Medulla oblongata (tissue), 1 donor: ENCODE measurements at regions not wholly inside any gene's neighbourhood (a gene's known extent, or its start where the extent isn't known, plus 50 kb on each side); places are given as distances from the start of the nearest gene placed in this dataset.
"Not testable (repeated sequence)": the region's sequence is repeated elsewhere in the genome, so short reads cannot be mapped to it uniquely, and the experiment has no call there.

Source experiments
- DNase-seq: peaks from one replicate; pipeline ENCODE4 v3.0.0-alpha.2; 2015; ENCODE audit errors: extremely low spot score

GRCh38 chr13:63546524-63546923, 2130.9 kb upstream of the PCDH20 start:
- no peak for DNase-seq

- DNase-seq, result no peak
Measured at GRCh38 chr13:63542770-63543169, 2127.1 kb upstream of the PCDH20 start.

GRCh38 chr13:63541336-63541735, 2125.7 kb upstream of the PCDH20 start:
- DNase-seq, result no peak

GRCh38 chr13:63540061-63540460, 2124.4 kb upstream of the PCDH20 start:
- no peak for DNase-seq

- no peak for DNase-seq
Measured at GRCh38 chr13:63517371-63517770, 2101.7 kb upstream of the PCDH20 start.

- no peak for DNase-seq
Measured at GRCh38 chr13:63516124-63516523, 2100.5 kb upstream of the PCDH20 start.

GRCh38 chr13:63514886-63515285, 2099.2 kb upstream of the PCDH20 start:
- no peak for DNase-seq

- no peak for DNase-seq
Measured at GRCh38 chr13:63512095-63512494, 2096.4 kb upstream of the PCDH20 start.

GRCh38 chr13:63501702-63502101, 2086.1 kb upstream of the PCDH20 start:
- DNase-seq, result no peak

- no peak for DNase-seq
Measured at GRCh38 chr13:63497601-63498000, 2082.0 kb upstream of the PCDH20 start.

- no peak for DNase-seq
Measured at GRCh38 chr13:63492604-63493003, 2077.0 kb upstream of the PCDH20 start.

GRCh38 chr13:63490149-63490548, 2074.5 kb upstream of the PCDH20 start:
- no peak for DNase-seq

- no peak for DNase-seq
Measured at GRCh38 chr13:63481334-63481733, 2065.7 kb upstream of the PCDH20 start.

GRCh38 chr13:63472711-63473110, 2057.1 kb upstream of the PCDH20 start:
- no peak for DNase-seq

GRCh38 chr13:63463782-63464610, 2048.3 kb upstream of the PCDH20 start:
- no peak for DNase-seq

GRCh38 chr13:63460462-63461090, 2044.9 kb upstream of the PCDH20 start:
- DNase-seq, result no peak

GRCh38 chr13:63457186-63457585, 2041.5 kb upstream of the PCDH20 start:
- DNase-seq, result no peak

- no peak for DNase-seq
Measured at GRCh38 chr13:63455938-63456337, 2040.3 kb upstream of the PCDH20 start.

- DNase-seq, result no peak
Measured at GRCh38 chr13:63449550-63449949, 2033.9 kb upstream of the PCDH20 start.

GRCh38 chr13:63448692-63449091, 2033.0 kb upstream of the PCDH20 start:
- peak; percentile 16 for DNase-seq

- no peak for DNase-seq
Measured at GRCh38 chr13:63446329-63446728, 2030.7 kb upstream of the PCDH20 start.

- DNase-seq, result not testable (repeated sequence)
Measured at GRCh38 chr13:63444225-63444624, 2028.6 kb upstream of the PCDH20 start.

- no peak for DNase-seq
Measured at GRCh38 chr13:63438951-63439350, 2023.3 kb upstream of the PCDH20 start.
